T-helper 1 cell treated with Interleukin-12 subunit alpha and Interleukin-12 subunit beta and Interleukin-4 antibody, amounts not matched to agents 30 μg/mL and 1 μg/mL, for 36 hours (primary cell): ENCODE measurements at regions not wholly inside any gene's neighbourhood (a gene's known extent, or its start where the extent isn't known, plus 50 kb on each side); places are given as distances from the start of the nearest gene placed in this dataset.
"Not testable (repeated sequence)": the region's sequence is repeated elsewhere in the genome, so short reads cannot be mapped to it uniquely, and the experiment has no call there.

Source experiments
- H3K27ac Mint-ChIP-seq: one replicate; pipeline ENCODE4 v1.8.0; 2021; ENCODE audit warnings: mild to moderate bottlenecking, mixed read lengths
- H3K27me3 Mint-ChIP-seq: one replicate; pipeline ENCODE4 v1.8.0; 2021; ENCODE audit warnings: low read depth, mixed read lengths
- H3K36me3 Mint-ChIP-seq: one replicate; pipeline ENCODE4 v1.8.0; 2021; ENCODE audit warnings: low read depth, mixed read lengths
- H3K4me1 Mint-ChIP-seq: one replicate; pipeline ENCODE4 v1.8.0; 2021; ENCODE audit warnings: low read depth, mixed read lengths
- H3K4me3 Mint-ChIP-seq: one replicate; pipeline ENCODE4 v1.8.0; 2021; ENCODE audit warnings: mild to moderate bottlenecking, moderate library complexity, mixed read lengths
- H3K9me3 Mint-ChIP-seq: one replicate; pipeline ENCODE4 v1.8.0; 2021; ENCODE audit warnings: mixed read lengths

GRCh38 chr1:41983451-41983850 is 64.7 kb upstream of the HIVEP3 start:
- Mint-ChIP-seq H3K4me1 (peaks cover 18% of the 10 kb centered on the region), H3K27ac (no peak overlapping the region), H3K4me3 (no peak overlapping the region), H3K9me3 (peaks cover 8% of the 10 kb centered on the region), H3K27me3 (no peaks in the 10 kb centered on the region), H3K36me3 (peaks cover 3% of the 10 kb centered on the region)

- peaks cover 3% of the 10 kb centered on the region for H3K36me3 Mint-ChIP-seq
- peaks cover 18% of the 10 kb centered on the region for H3K4me1 Mint-ChIP-seq
- H3K27ac Mint-ChIP-seq, result peak overlapping the region; percentile 49
- no peak overlapping the region for H3K4me3 Mint-ChIP-seq
- H3K9me3 Mint-ChIP-seq, result no peaks in the 10 kb centered on the region
- H3K27me3 Mint-ChIP-seq, result no peaks in the 10 kb centered on the region
Observed at GRCh38 chr1:41981796-41982195, 63.1 kb upstream of the HIVEP3 start.

- H3K27ac Mint-ChIP-seq, result peak overlapping the region; percentile 49
- peaks cover 3% of the 10 kb centered on the region for H3K36me3 Mint-ChIP-seq
- H3K27me3 Mint-ChIP-seq, result no peaks in the 10 kb centered on the region
- no peak overlapping the region for H3K4me3 Mint-ChIP-seq
- peaks cover 18% of the 10 kb centered on the region for H3K4me1 Mint-ChIP-seq
- no peaks in the 10 kb centered on the region for H3K9me3 Mint-ChIP-seq
Observed at GRCh38 chr1:41980827-41981653, 62.3 kb upstream of the HIVEP3 start.

GRCh38 chr1:41978986-41979385 is 60.3 kb upstream of the HIVEP3 start:
- peaks cover 1% of the 10 kb centered on the region for H3K36me3 Mint-ChIP-seq
- H3K27me3 Mint-ChIP-seq, result no peaks in the 10 kb centered on the region
- no peaks in the 10 kb centered on the region for H3K9me3 Mint-ChIP-seq
- peaks cover 18% of the 10 kb centered on the region for H3K4me1 Mint-ChIP-seq
- no peak overlapping the region for H3K4me3 Mint-ChIP-seq
- H3K27ac Mint-ChIP-seq, result no peak overlapping the region

GRCh38 chr1:41977326-41977725 is 58.6 kb upstream of the HIVEP3 start:
- H3K9me3 Mint-ChIP-seq, result no peaks in the 10 kb centered on the region
- H3K4me3 Mint-ChIP-seq, result no peak overlapping the region

GRCh38 chr1:41976671-41977070 is 57.9 kb upstream of the HIVEP3 start:
- Mint-ChIP-seq H3K27me3 (no peaks in the 10 kb centered on the region), H3K36me3 (peaks cover 1% of the 10 kb centered on the region), H3K4me1 (peaks cover 16% of the 10 kb centered on the region), H3K9me3 (no peaks in the 10 kb centered on the region), H3K27ac (no peak overlapping the region), H3K4me3 (no peak overlapping the region)

More at GRCh38 chr1:41977326-41977725, 58.6 kb upstream of the HIVEP3 start:
- Mint-ChIP-seq H3K27ac (no peak overlapping the region), H3K4me1 (peaks cover 18% of the 10 kb centered on the region), H3K36me3 (peaks cover 1% of the 10 kb centered on the region), H3K27me3 (no peaks in the 10 kb centered on the region)

GRCh38 chr1:41975850-41976569 is 57.3 kb upstream of the HIVEP3 start:
- Mint-ChIP-seq H3K27ac (no peak overlapping the region), H3K36me3 (peaks cover 1% of the 10 kb centered on the region), H3K4me3 (no peak overlapping the region), H3K9me3 (no peaks in the 10 kb centered on the region), H3K4me1 (peaks cover 11% of the 10 kb centered on the region), H3K27me3 (no peaks in the 10 kb centered on the region)

- Mint-ChIP-seq H3K9me3 (no peaks in the 10 kb centered on the region), H3K4me3 (no peak overlapping the region), H3K27me3 (no peaks in the 10 kb centered on the region), H3K4me1 (peaks cover 6% of the 10 kb centered on the region), H3K36me3 (peaks cover 3% of the 10 kb centered on the region), H3K27ac (no peak overlapping the region)
Observed at GRCh38 chr1:41975121-41975520, 56.4 kb upstream of the HIVEP3 start.

- not testable (repeated sequence) for H3K4me1 Mint-ChIP-seq, H3K9me3 Mint-ChIP-seq, H3K27ac Mint-ChIP-seq, H3K36me3 Mint-ChIP-seq, H3K27me3 Mint-ChIP-seq, H3K4me3 Mint-ChIP-seq
Observed at GRCh38 chr1:41968557-41968956, 49.8 kb upstream of the HIVEP3 start.
